Calu3 (cell line): ENCODE measurements at regions not wholly inside any gene's neighbourhood (a gene's known extent, or its start where the extent isn't known, plus 50 kb on each side); places are given as distances from the start of the nearest gene placed in this dataset.

Experiments
- BruUV-seq: library from RNA; stranded (reverse); fragments of 400-500 nt; replicated peaks from 2 replicates; lab custom pipeline; 2021; lab: Mats Ljungman, UMichigan
- CTCF ChIA-PET: fragments of 300-600 bp; sonication (Branson Sonifier 250); formaldehyde crosslinking; loops from one replicate; lab custom pipeline; 2022; ENCODE audit warnings: antibody characterized with exemption; lab: Charles Lee
- DNase-seq: peaks from one replicate; pipeline ENCODE4 v3.0.0; 2022
- H3K27ac Mint-ChIP-seq: one replicate; pipeline ENCODE4 v1.8.0; 2022; ENCODE audit warnings: mixed read lengths; ENCODE audit not compliant: unreplicated experiment
- H3K27me3 Mint-ChIP-seq: one replicate; pipeline ENCODE4 v1.8.0; 2022; ENCODE audit warnings: mixed read lengths; ENCODE audit not compliant: unreplicated experiment
- H3K36me3 Mint-ChIP-seq: one replicate; pipeline ENCODE4 v1.8.0; 2022; ENCODE audit warnings: mild to moderate bottlenecking, moderate library complexity, mixed read lengths; ENCODE audit not compliant: insufficient read depth, unreplicated experiment
- H3K4me1 Mint-ChIP-seq: one replicate; pipeline ENCODE4 v1.8.0; 2022; ENCODE audit warnings: mild to moderate bottlenecking, low read depth, mixed read lengths; ENCODE audit not compliant: unreplicated experiment
- H3K4me3 Mint-ChIP-seq: one replicate; pipeline ENCODE4 v1.8.0; 2022; ENCODE audit warnings: mild to moderate bottlenecking, low read depth, moderate library complexity, mixed read lengths; ENCODE audit not compliant: unreplicated experiment
- H3K9me3 Mint-ChIP-seq: one replicate; pipeline ENCODE4 v1.8.0; 2022; ENCODE audit warnings: low read depth, mixed read lengths; ENCODE audit not compliant: unreplicated experiment
- CTCF ChIP-seq: fragments of 200-600 bp; IDR thresholded peaks from one replicate; pipeline ENCODE4 v1.8.0; 2022; ENCODE audit warnings: antibody characterized with exemption; ENCODE audit not compliant: unreplicated experiment
- intact Hi-C: fragments of 100-400 bp; cut with micrococcal nuclease; formaldehyde crosslinking; loops from one replicate; pipeline ENCODE4 v1.10.0; 2022; ENCODE audit not compliant: unreplicated experiment

- CTCF ChIA-PET: no interaction called here
- H3K4me1 Mint-ChIP-seq: no peaks in the 10 kb centered on the region
- no peak for TF ChIP-seq CTCF
- H3K4me3 Mint-ChIP-seq: no peak overlapping the region
- DNase-seq: no peak
- H3K36me3 Mint-ChIP-seq: no peaks in the 10 kb centered on the region
- no TSS peak for BruUV-seq
- H3K9me3 Mint-ChIP-seq: no peaks in the 10 kb centered on the region
- H3K27me3 Mint-ChIP-seq: peaks cover 26% of the 10 kb centered on the region
- intact Hi-C loops: no loop called here
- no peak overlapping the region for H3K27ac Mint-ChIP-seq
Measured at GRCh38 chr7:131964203-131964602, 407.8 kb upstream of the PODXL start.

DNA sequence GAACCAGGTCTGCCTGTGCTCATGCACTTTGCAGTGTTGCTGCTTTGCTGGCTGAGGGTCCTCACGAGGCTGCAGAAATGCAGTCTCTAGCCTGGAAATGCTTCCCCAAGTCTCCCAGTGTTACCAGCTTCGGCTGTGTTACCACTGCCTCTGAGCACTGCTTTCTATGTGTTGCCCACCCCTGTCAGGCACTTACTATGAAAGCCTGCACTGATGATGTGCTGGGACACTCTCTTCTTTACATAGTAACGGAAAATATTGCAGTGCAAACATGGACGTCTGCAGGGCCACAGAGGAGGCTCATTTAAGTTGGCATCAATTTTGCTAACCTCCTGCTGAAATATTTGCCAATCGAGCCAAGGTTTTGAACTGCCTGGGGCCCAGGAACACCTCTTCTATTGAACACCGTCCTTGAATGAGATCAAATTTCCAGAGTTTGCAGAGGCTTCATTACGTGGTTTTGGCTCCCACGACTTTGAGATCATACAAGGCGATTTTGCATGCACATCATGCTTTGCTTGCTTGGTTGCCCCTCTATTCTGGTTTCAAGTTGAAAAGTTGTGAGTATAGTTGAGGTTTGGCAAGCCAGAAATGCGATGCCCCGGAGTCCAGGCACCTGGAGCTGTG is 404.7 kb upstream of the PODXL start:
- Mint-ChIP-seq H3K4me3 (no peak overlapping the region), H3K36me3 (no peaks in the 10 kb centered on the region), H3K27me3 (peaks cover 57% of the 10 kb centered on the region), H3K27ac (no peak overlapping the region), H3K9me3 (no peaks in the 10 kb centered on the region), H3K4me1 (no peaks in the 10 kb centered on the region)
- no peak for TF ChIP-seq CTCF
- BruUV-seq: no TSS peak
- intact Hi-C loops: no loop called here
- CTCF ChIA-PET: no interaction called here
- no peak for DNase-seq

GRCh38 chr7:131959106-131959812 is 402.8 kb upstream of the PODXL start:
- Mint-ChIP-seq H3K36me3 (no peaks in the 10 kb centered on the region), H3K27me3 (peaks cover 73% of the 10 kb centered on the region), H3K4me1 (no peaks in the 10 kb centered on the region), H3K9me3 (no peaks in the 10 kb centered on the region), H3K4me3 (no peak overlapping the region), H3K27ac (no peak overlapping the region)
- no peak for TF ChIP-seq CTCF
- intact Hi-C loops: no loop called here
- DNase-seq: no peak
- no TSS peak for BruUV-seq
- CTCF ChIA-PET: no interaction called here

- CTCF ChIA-PET: no interaction called here
- intact Hi-C loops: no loop called here
- no peak overlapping the region for H3K4me3 Mint-ChIP-seq
- peaks cover 69% of the 10 kb centered on the region for H3K27me3 Mint-ChIP-seq
- TF ChIP-seq CTCF: no peak
- no peaks in the 10 kb centered on the region for H3K9me3 Mint-ChIP-seq
- no peaks in the 10 kb centered on the region for H3K36me3 Mint-ChIP-seq
- H3K4me1 Mint-ChIP-seq: no peaks in the 10 kb centered on the region
- no TSS peak for BruUV-seq
- DNase-seq: no peak
- H3K27ac Mint-ChIP-seq: no peak overlapping the region
Measured at GRCh38 chr7:131957338-131958020, 401.1 kb upstream of the PODXL start.
